ENCODE measurements at regions not wholly inside any gene's neighbourhood (a gene's known extent, or its start where the extent isn't known, plus 50 kb on each side); places are given as distances from the start of the nearest gene placed in this dataset.
A peak's percentile ranks its signal among the peaks of the same experiment; 100 is the strongest.

DNA sequence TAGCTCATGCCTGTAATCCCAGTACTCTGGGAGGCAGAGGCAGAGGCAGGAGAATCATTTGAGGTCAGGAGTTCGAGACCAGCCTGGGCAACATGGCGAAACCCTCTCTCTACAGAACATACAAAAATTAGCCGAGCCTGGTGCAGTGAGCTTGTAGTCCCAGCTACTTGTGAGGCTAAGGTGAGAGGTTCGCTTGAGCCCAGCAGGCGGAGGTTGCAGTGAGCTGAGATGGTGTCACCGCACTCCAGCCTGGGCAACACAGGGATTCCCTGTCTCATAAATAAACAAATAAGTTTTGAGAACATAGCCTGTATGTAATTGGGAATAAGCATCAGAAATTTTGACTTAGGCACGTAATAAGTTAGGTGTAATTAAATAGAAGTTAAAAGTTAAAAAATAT is 971.7 kb upstream of the COX7C start:
- no peaks in the 10 kb centered on the region for H3K36me3 Mint-ChIP-seq
- no peak overlapping the region for H3K27ac ChIP-seq (ENCODE audit: low read length)
- no peak overlapping the region for H3K4me3 Mint-ChIP-seq
- DNase-seq = no peak
- TF ChIP-seq, protein P1, sequence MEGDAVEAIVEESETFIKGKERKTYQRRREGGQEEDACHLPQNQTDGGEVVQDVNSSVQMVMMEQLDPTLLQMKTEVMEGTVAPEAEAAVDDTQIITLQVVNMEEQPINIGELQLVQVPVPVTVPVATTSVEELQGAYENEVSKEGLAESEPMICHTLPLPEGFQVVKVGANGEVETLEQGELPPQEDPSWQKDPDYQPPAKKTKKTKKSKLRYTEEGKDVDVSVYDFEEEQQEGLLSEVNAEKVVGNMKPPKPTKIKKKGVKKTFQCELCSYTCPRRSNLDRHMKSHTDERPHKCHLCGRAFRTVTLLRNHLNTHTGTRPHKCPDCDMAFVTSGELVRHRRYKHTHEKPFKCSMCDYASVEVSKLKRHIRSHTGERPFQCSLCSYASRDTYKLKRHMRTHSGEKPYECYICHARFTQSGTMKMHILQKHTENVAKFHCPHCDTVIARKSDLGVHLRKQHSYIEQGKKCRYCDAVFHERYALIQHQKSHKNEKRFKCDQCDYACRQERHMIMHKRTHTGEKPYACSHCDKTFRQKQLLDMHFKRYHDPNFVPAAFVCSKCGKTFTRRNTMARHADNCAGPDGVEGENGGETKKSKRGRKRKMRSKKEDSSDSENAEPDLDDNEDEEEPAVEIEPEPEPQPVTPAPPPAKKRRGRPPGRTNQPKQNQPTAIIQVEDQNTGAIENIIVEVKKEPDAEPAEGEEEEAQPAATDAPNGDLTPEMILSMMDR (IDR thresholded peaks at IDR 0.05) = no peak
- H3K27me3 Mint-ChIP-seq (ENCODE audit: low read depth in 2 of 2) = no peaks in the 10 kb centered on the region
- WGBS (ENCODE audit: insufficient coverage) = 83% methylated on average over 5 of the region's 7 CpGs
- no peaks in the 10 kb centered on the region for H3K36me3 ChIP-seq (ENCODE audit: control insufficient read depth, insufficient read depth, low read length)
- no peak overlapping the region for H3K27ac Mint-ChIP-seq
- intact Hi-C loops (cut with micrococcal nuclease) = no loop called here
- H3K9me3 Mint-ChIP-seq = peaks cover 9 to 10% of the 10 kb centered on the region in 2 donors
- no peaks in the 10 kb centered on the region for H3K9me3 ChIP-seq (ENCODE audit: control insufficient read depth, insufficient read depth, low read length)
- no peaks in the 10 kb centered on the region for H3K4me1 ChIP-seq (ENCODE audit: control insufficient read depth, insufficient read depth, low read length)
- ATAC-seq = no peak
- no peaks in the 10 kb centered on the region for H3K27me3 ChIP-seq (ENCODE audit: control insufficient read depth, insufficient read depth, low read length)
- no peak overlapping the region for H3K4me3 ChIP-seq (ENCODE audit: low read length)
- H3K4me1 Mint-ChIP-seq = no peaks in the 10 kb centered on the region

DNA sequence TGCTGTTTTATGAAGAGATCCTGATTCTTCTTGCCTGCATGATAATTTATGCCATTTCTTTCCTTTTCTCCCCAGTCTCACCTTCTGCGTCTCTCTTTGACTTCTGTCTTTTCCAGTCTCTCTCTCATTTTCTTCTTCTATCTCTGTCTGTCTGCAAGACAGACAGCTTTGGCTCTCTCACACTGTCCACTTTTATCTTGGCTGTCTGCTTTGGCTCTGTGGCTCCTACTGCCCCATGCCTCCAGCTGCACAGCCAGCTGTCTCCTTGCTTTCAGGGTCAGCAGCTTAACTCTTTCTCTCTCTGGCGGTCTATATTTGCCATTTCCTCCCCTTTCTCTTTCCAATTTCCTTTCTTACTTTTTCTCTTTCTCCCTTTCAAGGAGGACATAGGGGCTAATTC is 971.1 kb upstream of the COX7C start:
- no peak overlapping the region for H3K4me3 Mint-ChIP-seq
- H3K9me3 Mint-ChIP-seq = peaks cover 11 to 12% of the 10 kb centered on the region in 2 donors
- H3K36me3 ChIP-seq (ENCODE audit: control insufficient read depth, insufficient read depth, low read length) = no peaks in the 10 kb centered on the region
- no peaks in the 10 kb centered on the region for H3K4me1 ChIP-seq (ENCODE audit: control insufficient read depth, insufficient read depth, low read length)
- DNase-seq = no peak
- WGBS (ENCODE audit: insufficient coverage) = 90% methylated on average over 2 of the region's 2 CpGs
- no peaks in the 10 kb centered on the region for H3K27me3 ChIP-seq (ENCODE audit: control insufficient read depth, insufficient read depth, low read length)
- no peak overlapping the region for H3K27ac ChIP-seq (ENCODE audit: low read length)
- H3K36me3 Mint-ChIP-seq = no peaks in the 10 kb centered on the region
- TF ChIP-seq, protein P1 (IDR thresholded peaks at IDR 0.05) = no peak
- H3K4me3 ChIP-seq (ENCODE audit: low read length) = no peak overlapping the region
- no peaks in the 10 kb centered on the region for H3K4me1 Mint-ChIP-seq
- H3K27ac Mint-ChIP-seq = no peak overlapping the region
- intact Hi-C loops (cut with micrococcal nuclease) = no loop called here
- H3K9me3 ChIP-seq (ENCODE audit: control insufficient read depth, insufficient read depth, low read length) = no peaks in the 10 kb centered on the region
- no peak for ATAC-seq
- no peaks in the 10 kb centered on the region for H3K27me3 Mint-ChIP-seq (ENCODE audit: low read depth in 2 of 2)

- 84% methylated on average over 25 of the region's 25 CpGs for WGBS (ENCODE audit: insufficient coverage)
- Mint-ChIP-seq H3K36me3 (no peaks in the 10 kb centered on the region), H3K4me3 (peak overlapping the region; percentile 21)
These were observed 970.2 kb upstream of the COX7C start for GRCh38 chr5:85647349-85648127.

More at GRCh38 chr5:85647349-85648127, 970.2 kb upstream of the COX7C start:
- intact Hi-C loops (cut with micrococcal nuclease) = no loop called here
- H3K27ac ChIP-seq (ENCODE audit: low read length) = no peak overlapping the region
- TF ChIP-seq, protein P1 (IDR thresholded peaks at IDR 0.05) = no peak
- H3K27me3 ChIP-seq (ENCODE audit: control insufficient read depth, insufficient read depth, low read length) = no peaks in the 10 kb centered on the region
- no peaks in the 10 kb centered on the region for H3K27me3 Mint-ChIP-seq (ENCODE audit: low read depth in 2 of 2)
- no peak overlapping the region for H3K27ac Mint-ChIP-seq
- H3K36me3 ChIP-seq (ENCODE audit: control insufficient read depth, insufficient read depth, low read length) = no peaks in the 10 kb centered on the region
- DNase-seq (no peak), ATAC-seq (no peak)
- no peaks in the 10 kb centered on the region for H3K4me1 ChIP-seq (ENCODE audit: control insufficient read depth, insufficient read depth, low read length)
- no peaks in the 10 kb centered on the region for H3K4me1 Mint-ChIP-seq
- H3K9me3 Mint-ChIP-seq = peaks cover 11 to 12% of the 10 kb centered on the region in 2 donors
- no peak overlapping the region for H3K4me3 ChIP-seq (ENCODE audit: low read length)
- H3K9me3 ChIP-seq (ENCODE audit: control insufficient read depth, insufficient read depth, low read length) = no peaks in the 10 kb centered on the region

Data from natural killer cell (primary cell).